OCI-LY1 (cell line): ENCODE measurements at regions not wholly inside any gene's neighbourhood (a gene's known extent, or its start where the extent isn't known, plus 50 kb on each side); places are given as distances from the start of the nearest gene placed in this dataset.

Experiments
- H2AFZ ChIP-seq: fragments of 200-600 bp; sonication (generic), shearing (Covaris generic); 2 replicates; pipeline ENCODE4 v1.6.0; 2014; ENCODE audit warnings: antibody characterized with exemption, mild to moderate bottlenecking, low read length
- H3F3A ChIP-seq: fragments of 200-600 bp; sonication (generic), shearing (Covaris generic); 2 replicates; pipeline ENCODE4 v1.6.0; 2014; ENCODE audit warnings: mild to moderate bottlenecking, antibody characterized with exemption, low read length, moderate library complexity; ENCODE audit not compliant: insufficient read depth
- H3K27ac ChIP-seq: fragments of 200-600 bp; sonication (generic); 2 replicates; pipeline ENCODE4 v1.5.1; 2014; ENCODE audit warnings: low read length, mixed run types, mild to moderate bottlenecking, low read depth; ENCODE audit not compliant: poor library complexity, severe bottlenecking
- H3K27me3 ChIP-seq: fragments of 200-600 bp; sonication (generic); 2 replicates; pipeline ENCODE4 v1.6.0; 2014; ENCODE audit warnings: antibody characterized with exemption, mild to moderate bottlenecking, low read length, moderate library complexity; ENCODE audit not compliant: insufficient read depth
- H3K36me3 ChIP-seq: fragments of 200-600 bp; sonication (generic); 2 replicates; pipeline ENCODE4 v1.6.1; 2014; ENCODE audit warnings: mild to moderate bottlenecking, antibody characterized with exemption, low read length, moderate library complexity, mixed read lengths; ENCODE audit not compliant: insufficient read depth
- H3K4me1 ChIP-seq: fragments of 200-600 bp; sonication (generic); 2 replicates; pipeline ENCODE4 v1.5.1; 2014; ENCODE audit warnings: mild to moderate bottlenecking, low read length, moderate library complexity; ENCODE audit not compliant: insufficient read depth, severe bottlenecking
- H3K4me2 ChIP-seq: fragments of 200-600 bp; sonication (generic), shearing (Covaris generic); 2 replicates; pipeline ENCODE4 v1.6.1; 2014; ENCODE audit warnings: low read length
- H3K4me3 ChIP-seq: fragments of 200-600 bp; sonication (generic); 2 replicates; pipeline ENCODE4 v1.5.1; 2014; ENCODE audit warnings: low read length, low read depth, mild to moderate bottlenecking, mixed read lengths; ENCODE audit not compliant: poor library complexity, severe bottlenecking
- H3K79me2 ChIP-seq: fragments of 200-600 bp; shearing (Covaris generic); 2 replicates; pipeline ENCODE4 v1.6.1; 2016; ENCODE audit warnings: mixed run types, low read length, mixed read lengths; ENCODE audit not compliant: insufficient read depth
- H3K9ac ChIP-seq: fragments of 200-600 bp; sonication (generic), shearing (Covaris generic); 2 replicates; pipeline ENCODE4 v1.6.1; 2014; ENCODE audit warnings: mild to moderate bottlenecking, low read length, mixed read lengths
- H3K9me2 ChIP-seq: fragments of 200-600 bp; sonication (generic), shearing (Covaris generic); 2 replicates; pipeline ENCODE4 v1.6.1; 2014; ENCODE audit warnings: low read depth, mild to moderate bottlenecking, low read length, mixed read lengths
- H3K9me3 ChIP-seq: fragments of 200-600 bp; shearing (Covaris generic); 2 replicates; pipeline ENCODE4 v1.6.1; 2014; ENCODE audit warnings: low read length, mixed read lengths
- H4K20me1 ChIP-seq: fragments of 200-600 bp; sonication (generic), shearing (Covaris generic); 2 replicates; pipeline ENCODE4 v1.6.0; 2016; ENCODE audit warnings: mild to moderate bottlenecking, low read length; ENCODE audit not compliant: insufficient read depth
- EZH2 ChIP-seq: fragments of 200-600 bp; sonication (generic), shearing (Covaris generic); IDR thresholded peaks from 2 replicates; pipeline ENCODE4 v1.8.0; 2017; ENCODE audit warnings: borderline replicate concordance, mixed run types, mild to moderate bottlenecking, antibody characterized with exemption, low read length, moderate library complexity, mixed read lengths
- TF ChIP-seq, protein P1 (sequence below): fragments of 200-600 bp; sonication (generic), shearing (Covaris generic); IDR thresholded peaks from 2 replicates; pipeline ENCODE4 v1.5.1; 2017; ENCODE audit warnings: mild to moderate bottlenecking, antibody characterized with exemption, low read length, moderate library complexity, mixed read lengths

DNA sequence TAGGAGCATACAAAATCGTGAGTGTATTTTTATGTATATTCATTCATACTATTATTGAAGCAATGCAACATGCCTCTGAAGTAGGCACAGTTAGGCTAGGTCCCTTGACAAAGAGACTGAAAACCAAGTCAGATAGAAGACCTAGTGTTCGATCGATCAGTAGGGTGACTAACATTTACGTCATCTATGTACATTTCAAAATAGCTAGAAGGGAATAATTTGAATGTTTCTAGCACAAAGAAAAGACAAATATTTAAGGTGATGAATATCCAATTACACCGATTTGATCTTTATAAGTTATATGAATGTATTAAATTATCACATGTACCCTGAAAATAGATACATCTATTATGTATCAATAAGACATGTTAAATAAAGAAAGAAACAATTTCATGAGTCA lies 610.1 kb downstream of the TOX3 start:
- Histone ChIP-seq H3K27ac (no peak overlapping the region), H3K4me3 (no peak overlapping the region), H4K20me1 (no peaks in the 10 kb centered on the region), H3K9ac (no peak overlapping the region), H3K79me2 (no peaks in the 10 kb centered on the region), H3K27me3 (no peaks in the 10 kb centered on the region), H3K4me2 (no peak overlapping the region), H3K4me1 (no peaks in the 10 kb centered on the region), H3K9me2 (no peaks in the 10 kb centered on the region), H3K36me3 (no peaks in the 10 kb centered on the region), H3K9me3 (no peaks in the 10 kb centered on the region), H3F3A (no peaks in the 10 kb centered on the region), H2AFZ (no peak overlapping the region)
- TF ChIP-seq EZH2, result no peak
- TF ChIP-seq, protein P1, sequence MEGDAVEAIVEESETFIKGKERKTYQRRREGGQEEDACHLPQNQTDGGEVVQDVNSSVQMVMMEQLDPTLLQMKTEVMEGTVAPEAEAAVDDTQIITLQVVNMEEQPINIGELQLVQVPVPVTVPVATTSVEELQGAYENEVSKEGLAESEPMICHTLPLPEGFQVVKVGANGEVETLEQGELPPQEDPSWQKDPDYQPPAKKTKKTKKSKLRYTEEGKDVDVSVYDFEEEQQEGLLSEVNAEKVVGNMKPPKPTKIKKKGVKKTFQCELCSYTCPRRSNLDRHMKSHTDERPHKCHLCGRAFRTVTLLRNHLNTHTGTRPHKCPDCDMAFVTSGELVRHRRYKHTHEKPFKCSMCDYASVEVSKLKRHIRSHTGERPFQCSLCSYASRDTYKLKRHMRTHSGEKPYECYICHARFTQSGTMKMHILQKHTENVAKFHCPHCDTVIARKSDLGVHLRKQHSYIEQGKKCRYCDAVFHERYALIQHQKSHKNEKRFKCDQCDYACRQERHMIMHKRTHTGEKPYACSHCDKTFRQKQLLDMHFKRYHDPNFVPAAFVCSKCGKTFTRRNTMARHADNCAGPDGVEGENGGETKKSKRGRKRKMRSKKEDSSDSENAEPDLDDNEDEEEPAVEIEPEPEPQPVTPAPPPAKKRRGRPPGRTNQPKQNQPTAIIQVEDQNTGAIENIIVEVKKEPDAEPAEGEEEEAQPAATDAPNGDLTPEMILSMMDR, result no peak

DNA sequence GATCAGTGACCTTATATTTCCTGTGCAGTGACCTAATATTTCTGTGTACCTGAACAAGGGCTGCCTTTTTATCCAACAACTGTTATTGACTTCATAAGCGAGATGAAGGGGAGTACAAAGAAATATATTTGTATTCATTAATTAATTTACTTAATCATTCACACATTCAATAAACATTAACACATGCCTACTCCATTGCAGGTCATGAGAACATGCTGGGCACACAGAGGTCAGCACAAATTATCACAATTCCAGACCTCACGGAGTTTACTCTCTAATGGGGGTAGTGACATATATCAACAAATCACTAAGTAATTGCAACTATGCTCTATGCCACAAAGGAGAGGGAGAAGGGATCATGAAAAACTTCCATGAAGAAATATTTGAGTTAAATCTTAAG lies 614.6 kb downstream of the TOX3 start:
- Histone ChIP-seq H3K4me1 (no peaks in the 10 kb centered on the region), H3K27ac (no peak overlapping the region), H3K9me2 (no peaks in the 10 kb centered on the region), H3K4me3 (no peak overlapping the region), H3K4me2 (no peak overlapping the region), H3K36me3 (no peaks in the 10 kb centered on the region), H3K9ac (no peak overlapping the region), H3K9me3 (no peaks in the 10 kb centered on the region), H2AFZ (no peak overlapping the region), H3K27me3 (no peaks in the 10 kb centered on the region), H3K79me2 (no peaks in the 10 kb centered on the region), H3F3A (no peaks in the 10 kb centered on the region), H4K20me1 (no peaks in the 10 kb centered on the region)
- TF ChIP-seq, protein P1, result no peak

- H4K20me1 ChIP-seq, result no peaks in the 10 kb centered on the region
- H3K4me2 ChIP-seq, result no peak overlapping the region
- H2AFZ ChIP-seq, result no peak overlapping the region
- H3K36me3 ChIP-seq, result no peaks in the 10 kb centered on the region
- no peaks in the 10 kb centered on the region for H3K9me3 ChIP-seq
- H3K4me3 ChIP-seq, result no peak overlapping the region
- no peaks in the 10 kb centered on the region for H3K4me1 ChIP-seq
- no peaks in the 10 kb centered on the region for H3K27me3 ChIP-seq
- no peaks in the 10 kb centered on the region for H3K9me2 ChIP-seq
- no peaks in the 10 kb centered on the region for H3F3A ChIP-seq
- no peaks in the 10 kb centered on the region for H3K79me2 ChIP-seq
- H3K9ac ChIP-seq, result no peak overlapping the region
- no peak for TF ChIP-seq EZH2
- TF ChIP-seq, protein P1, result no peak
- H3K27ac ChIP-seq, result no peak overlapping the region
Observed at GRCh38 chr16:51931653-51932052, 615.3 kb downstream of the TOX3 start.
